UCSD-AML1 (cell line): ENCODE measurements at regions not wholly inside any gene's neighbourhood (a gene's known extent, or its start where the extent isn't known, plus 50 kb on each side); places are given as distances from the start of the nearest gene placed in this dataset.

Experiments
- DNase-seq: peaks from one replicate; lab custom pipeline; 2025; ENCODE audit not compliant: unreplicated experiment; lab: John Stamatoyannopoulos, UW

DNA sequence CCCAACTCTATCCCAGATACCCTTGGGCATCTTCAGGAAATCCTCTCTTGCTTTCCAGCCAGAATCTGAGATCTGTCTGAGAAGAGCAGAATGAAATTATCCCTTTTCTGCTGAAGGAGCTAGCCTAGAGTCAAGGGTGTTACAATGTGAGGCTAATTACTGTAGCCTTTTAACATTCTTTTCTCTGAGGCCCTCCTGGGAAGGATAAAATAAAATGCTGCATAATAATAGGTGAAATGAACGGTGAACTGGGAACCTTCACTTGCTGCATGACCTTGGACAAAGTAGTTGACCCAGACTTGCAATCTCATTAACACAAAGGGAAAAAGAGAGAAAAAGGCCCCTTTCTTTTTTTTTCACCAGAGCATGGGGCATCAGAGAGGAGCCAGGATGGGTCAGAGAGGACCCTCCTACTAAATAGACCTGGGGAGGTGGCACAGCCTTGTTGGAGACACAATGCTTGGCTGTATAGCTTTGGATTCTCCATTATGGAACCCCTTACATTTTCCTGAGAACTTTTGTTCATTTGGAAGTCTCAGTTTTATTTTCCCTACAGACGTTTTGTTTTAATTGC lies 137.0 kb upstream of the LIPC start:
- DNase-seq, result no peak

DNA sequence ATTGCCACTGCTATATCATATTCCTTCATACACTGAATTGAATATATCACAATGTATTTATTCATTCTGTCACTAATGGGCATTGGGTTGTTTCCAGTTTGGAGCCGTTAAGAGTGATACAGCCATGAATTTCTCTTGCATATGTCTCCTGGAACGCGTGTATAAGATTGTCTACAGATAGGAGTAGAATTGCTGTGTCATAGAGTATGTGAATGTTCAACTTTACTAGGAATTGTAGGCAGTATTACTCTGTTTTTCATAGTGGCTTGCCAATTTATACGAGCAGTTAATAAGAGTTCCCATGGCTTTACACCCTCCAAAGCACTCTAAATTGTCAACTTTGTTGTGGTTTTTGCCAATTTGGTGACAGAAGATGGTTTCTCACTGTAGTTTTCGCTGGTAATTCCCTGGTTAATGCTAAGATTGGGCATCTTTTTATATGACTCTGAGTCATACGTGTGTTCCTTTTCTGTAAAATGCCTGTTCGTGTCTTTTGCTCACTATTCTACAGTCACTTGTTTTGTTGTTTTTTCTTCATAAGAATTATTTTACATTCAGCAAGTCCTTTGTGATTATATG lies 136.1 kb upstream of the LIPC start:
- DNase-seq, result no peak

DNA sequence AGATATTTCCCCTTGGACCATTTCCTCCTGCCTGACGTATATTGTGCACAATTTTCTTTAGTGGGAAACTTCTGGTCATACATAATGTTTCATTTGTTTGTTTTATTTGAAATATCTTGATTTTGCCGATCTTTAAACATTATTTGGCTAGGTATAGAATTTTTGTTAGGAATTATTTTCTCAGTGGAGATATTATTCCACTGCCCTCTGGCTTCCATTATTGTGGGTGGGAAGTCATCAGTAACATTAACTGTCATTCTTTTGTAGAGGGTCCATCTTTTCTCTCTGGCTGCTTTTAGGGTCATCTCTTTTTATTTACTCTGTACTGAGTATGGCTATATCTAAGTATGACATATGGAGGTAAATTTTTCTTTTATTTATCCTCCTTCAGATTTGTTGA lies 135.5 kb upstream of the LIPC start:
- DNase-seq, result no peak

DNA sequence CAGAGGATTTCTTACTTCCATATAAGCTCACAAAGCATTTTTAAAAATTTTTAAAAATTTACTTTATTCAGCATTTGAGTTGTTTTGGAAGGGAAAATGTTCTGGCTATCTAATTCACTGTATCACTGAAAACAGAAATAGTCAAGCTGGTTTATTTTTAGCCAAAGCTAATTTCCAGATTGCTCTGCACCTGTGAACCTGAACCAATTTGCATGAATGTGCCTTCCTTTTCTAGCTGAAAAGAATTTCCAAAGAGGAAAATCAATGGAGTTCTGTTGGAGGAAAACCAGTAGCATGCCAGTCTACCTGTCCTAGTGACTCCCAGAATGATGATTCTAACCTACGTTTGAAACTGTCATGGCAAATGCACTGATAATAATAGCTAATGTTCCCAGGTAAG lies 134.2 kb upstream of the LIPC start:
- DNase-seq, result no peak

DNA sequence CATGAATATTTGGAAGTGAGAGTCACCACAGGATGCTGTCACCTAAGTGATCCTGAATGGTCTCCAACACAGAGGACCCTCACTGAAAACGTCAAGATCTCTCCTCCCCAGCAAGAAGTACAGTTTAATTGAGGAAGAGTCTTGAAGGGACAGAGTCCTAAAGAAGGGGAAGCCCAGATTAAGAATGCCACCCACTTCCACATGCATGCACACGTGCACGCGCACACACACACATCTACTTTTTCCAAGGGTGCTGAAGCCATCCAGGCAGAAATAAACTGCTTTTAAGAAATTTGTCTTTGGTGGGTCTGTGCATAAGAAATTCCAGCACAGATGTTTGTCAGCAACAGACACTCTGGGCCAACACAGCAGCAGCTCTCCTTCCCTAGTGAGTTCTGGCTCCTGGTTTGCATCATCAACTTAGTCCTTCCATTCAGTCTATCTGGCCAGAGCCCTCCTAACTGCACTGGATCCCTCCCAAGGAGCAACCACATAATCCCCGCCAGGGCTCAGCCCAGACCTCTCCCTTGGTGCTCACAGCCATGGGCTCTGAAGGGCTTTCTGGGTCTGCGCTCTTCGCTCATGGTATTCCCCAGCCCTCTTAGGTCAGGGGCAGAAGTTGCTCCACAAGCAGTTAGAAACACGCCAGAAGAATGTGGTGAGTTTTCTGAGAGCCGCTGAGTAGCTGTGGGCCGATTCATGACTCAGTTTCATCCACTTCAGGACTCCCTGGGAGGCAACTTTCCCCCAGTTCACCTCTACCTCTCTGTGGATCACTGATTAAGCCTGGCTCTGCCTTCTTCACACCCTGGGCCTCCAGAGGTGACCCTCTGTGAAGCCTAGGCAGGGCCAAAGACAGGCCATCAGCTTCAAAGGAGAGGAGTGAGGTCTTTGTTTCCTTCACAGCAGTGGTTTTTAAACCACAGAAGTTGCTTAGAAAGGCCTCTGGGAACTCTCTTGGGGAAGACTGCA lies 132.6 kb upstream of the LIPC start:
- DNase-seq, result no peak

DNA sequence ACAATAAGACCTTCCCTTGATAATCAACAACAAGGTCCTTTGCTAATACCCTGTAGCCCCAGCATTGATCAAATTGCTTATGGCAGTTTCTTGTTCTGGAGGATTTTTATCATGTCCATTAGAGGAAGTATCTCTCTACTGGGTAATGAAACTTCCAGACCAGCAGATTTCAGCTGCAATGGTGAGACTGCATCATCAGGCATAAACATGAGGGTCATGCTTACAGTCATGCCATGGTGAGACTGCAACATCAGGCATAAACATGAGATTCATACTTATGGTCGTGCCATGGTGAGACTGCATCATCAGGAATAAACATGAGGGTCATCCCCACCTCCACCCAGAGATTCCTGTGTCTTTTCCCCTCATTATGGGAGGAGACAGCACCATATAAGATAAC lies 129.0 kb upstream of the LIPC start:
- DNase-seq, result no peak

DNA sequence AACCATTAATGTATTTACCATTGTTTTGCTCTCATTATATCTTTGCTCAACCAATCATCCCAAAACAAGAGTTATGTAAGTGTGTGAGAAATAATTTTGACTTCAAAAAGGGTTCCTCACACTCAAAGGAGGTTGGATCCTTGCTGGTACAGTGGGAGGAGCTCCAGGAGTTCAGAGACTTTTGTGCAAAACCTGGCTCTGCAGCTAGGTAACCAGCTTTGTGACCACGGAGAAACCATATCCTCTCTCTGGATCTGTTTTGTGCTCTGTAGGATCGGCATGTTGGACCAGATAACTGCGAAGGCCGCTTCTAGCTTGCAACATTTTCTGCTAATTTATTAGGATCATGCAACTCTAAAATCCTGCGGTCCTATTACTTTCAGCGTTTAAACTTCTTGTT lies 128.6 kb upstream of the LIPC start:
- no peak for DNase-seq

DNA sequence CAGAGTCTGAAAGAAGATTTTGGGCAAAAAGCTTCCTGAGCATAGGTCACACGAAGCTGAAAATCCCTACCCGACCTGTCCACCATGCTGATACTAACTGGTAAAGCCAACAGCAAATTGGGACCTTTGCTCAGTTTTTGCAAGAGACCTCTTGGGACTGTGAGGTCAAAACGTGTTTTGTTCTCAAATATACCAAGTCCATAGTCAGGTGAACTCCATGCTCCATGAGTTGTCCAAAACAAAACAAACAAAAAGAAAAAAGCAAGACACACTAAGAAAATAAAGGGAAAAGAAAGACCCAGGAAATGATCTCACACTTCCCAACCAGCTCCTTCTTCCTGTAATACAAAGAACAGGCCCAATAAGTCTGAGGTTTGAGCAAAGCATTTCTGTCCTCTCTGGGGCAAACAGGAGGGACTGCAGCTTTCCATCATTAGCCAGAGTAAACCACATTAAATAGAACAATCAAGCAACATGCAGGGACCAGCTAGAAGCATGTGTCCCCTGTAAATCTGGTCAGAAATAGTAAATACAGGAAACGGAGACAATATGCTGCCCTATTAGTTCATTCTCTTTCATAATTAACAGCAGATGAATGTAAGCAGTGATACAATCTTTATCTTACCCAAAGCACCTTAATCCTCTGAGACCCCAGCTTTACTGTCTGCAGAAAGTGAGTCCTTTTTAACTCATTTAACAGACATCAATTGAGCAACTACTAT lies 125.0 kb upstream of the LIPC start:
- no peak for DNase-seq

DNA sequence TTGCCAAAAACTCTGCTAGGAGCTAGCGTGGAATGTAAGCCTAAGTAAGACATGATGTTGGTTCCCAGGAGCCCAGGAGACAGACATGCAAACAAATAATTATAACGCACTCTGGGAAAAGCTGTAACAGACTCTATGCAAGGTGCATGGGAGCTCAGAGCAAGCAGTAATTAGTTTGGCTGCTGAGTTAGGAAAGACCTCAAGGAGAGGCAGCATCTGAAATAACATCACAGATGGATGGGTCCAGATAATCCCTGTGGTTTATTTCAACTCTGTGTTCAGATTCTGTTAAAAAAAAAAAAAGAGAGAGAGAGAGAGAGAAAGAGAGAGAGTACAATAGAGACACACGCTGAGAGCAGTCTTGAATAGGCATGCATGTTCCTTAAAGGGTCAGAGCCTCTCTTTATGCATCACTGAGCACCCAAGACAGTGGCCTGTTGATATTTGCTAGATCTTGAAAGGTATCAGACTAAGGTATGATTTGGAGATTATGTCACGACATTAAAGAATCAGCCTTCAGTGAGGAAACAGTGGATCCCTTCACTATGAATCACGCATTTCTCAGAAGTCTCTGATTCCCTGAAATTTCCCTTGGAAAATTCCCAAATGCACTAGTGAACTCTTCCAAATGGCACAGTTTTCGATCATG lies 124.4 kb upstream of the LIPC start:
- no peak for DNase-seq

DNA sequence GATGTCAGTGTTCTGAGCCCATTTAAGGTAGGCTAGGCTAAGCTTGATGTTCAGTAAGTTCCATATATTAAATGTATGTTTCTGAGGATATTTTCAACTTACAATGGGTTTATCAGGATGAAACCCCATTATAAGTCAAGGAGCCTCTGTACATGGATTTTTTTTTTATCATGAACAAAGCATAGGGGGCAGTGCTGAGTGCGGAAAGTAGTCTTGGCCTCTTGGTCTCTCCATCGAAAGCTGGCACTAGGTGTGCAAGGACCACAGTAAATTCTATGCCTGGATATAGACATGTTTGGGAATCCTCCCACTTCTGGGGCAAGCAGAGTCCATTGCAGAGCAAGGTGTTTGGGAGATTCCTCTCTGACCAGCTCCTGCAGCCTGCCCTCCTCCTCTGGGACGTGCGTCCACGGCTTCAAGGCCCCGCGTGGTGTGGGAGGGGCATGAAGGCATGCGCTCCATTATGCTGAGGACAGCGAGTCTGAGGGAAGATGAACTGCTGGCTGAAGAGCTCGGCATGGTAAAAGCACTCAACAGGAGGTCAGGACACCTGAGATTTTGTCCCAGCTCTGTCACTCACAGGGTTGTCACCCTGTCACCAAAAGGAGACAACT lies 122.9 kb upstream of the LIPC start:
- DNase-seq, result no peak

DNA sequence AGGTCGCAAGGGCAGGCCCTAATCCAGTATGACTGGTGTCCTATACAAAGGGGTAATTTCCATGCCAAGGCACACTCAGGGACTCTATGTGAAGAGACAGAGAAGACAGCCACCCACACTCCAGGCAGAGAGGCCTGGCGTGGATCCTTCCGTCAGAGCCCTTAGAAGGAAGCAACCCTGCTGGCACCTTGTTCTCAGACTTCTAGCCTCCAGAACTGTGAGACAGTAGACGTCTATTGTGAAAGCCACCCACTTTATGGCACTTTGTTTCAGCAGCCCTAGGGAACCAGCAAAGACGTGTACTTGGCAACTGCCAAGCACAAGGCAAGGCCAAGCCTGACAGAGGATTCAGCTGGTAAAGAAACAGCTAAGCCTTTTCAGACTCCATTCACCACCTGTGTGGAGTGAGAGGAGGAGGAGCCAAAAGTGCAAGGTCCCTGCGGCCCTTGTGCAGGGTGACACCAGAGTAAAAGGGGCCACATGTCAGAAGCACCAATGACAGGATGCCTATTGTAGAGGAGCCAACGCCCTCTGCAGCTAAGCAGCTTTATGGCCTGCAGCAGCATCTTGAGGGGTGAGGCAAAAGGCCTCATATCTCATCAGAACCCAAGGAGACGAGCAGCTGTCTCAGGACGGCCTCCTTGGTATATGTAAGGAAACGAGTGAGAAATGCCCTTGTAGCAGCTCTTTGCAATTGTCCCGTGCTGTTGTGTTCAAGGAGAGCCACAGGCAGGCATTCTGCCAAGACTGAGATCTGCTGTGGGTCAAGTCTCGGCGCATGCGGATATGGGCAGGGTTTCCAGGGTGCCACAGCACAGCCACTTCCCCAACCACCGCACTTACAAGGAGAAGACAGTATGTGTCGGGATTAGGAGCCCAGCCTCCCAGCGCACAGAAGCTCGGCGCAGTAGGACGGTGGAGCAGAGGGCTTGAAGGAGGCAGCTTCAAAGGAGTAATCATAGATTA lies 121.5 kb upstream of the LIPC start:
- DNase-seq, result no peak

DNA sequence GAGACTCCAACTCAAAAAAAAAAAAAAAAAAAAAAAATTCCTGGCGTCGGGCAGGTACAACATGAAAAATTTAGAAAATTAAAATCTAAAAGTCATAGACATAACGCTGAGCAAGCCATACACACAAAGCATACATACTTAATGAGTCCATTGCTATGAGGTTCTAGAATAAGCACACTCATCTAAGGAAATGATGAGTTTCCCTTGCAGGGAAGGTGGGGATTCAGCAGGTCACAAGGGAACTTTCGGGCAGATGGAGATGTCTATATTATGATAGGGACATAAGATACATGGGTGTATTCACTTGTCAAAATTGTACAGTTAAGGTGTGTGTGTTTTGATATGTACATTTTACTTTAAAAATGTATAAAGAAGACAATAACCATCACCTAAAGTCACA lies 120.2 kb upstream of the LIPC start:
- DNase-seq, result no peak

DNA sequence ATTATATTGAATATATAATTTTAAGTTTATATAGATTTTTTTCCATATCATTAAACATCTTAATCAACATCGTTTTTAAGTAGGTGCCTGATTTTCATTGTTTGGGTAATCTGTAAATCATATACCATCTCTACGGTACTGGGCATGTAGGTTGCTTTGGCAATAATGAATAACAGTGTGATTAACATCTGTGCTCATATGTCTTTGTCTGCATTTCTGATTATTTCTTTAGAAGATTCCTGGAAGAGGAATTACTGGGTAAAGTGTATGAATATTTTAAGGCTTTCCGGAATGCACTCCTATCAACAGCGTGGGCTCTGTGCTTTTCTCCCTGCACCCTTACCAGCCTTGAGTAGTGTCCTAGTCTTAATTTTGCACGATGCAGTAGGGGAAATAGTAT lies 119.8 kb upstream of the LIPC start:
- no peak for DNase-seq

DNA sequence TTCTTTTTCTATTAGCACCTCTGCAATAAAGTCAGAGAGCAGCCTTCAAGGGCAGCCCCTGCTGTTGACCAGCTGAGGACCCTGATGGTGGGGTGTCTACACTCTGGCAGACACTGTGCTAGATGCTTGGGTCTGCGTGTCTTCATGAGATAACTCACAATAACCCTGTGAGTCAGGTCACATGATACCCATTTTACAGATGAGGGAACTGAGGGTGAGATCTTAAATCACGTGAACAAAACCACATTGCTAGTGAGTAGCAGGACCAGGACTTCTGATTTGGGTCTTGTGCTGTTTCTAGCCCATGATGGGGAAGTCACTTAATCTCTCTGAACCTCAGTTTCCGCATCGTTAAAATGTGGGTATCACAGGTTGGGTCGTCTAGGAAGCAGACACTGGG lies 118.5 kb upstream of the LIPC start:
- DNase-seq, result no peak

DNA sequence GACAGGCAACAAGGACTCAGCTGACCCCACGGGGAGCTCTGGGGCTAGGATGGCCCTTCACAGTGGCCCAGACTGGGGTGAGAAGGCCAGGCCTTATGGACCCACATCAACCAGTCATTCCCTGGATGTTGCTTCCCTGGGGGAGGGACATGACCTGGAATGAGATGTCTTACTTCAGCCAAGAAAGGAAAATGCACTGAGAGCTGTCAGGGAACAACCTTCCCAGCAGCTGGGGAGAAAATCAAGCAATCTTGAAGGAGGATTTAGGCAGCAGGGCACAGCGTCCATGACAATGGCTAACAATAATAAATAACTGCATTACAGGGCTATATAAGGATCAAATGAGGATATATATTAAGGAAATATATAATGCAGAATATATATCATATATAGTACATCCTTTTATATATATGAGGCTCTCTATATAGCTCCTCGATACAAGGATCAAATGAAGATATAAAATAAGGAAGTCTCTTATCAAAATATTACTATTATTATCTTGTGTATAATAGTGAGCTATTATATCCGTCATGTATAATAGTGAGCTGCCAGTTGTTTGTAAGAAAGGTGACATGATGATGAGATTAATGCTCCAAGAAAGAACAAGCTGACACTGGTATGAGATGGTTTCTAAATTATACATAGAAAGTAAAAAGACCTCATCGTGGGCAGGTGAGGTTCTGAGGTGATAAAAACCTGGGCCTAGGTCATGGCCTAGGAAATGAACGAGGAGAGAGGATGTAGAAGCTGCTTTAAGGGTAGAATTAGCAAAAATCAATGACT lies 117.8 kb upstream of the LIPC start:
- no peak for DNase-seq

DNA sequence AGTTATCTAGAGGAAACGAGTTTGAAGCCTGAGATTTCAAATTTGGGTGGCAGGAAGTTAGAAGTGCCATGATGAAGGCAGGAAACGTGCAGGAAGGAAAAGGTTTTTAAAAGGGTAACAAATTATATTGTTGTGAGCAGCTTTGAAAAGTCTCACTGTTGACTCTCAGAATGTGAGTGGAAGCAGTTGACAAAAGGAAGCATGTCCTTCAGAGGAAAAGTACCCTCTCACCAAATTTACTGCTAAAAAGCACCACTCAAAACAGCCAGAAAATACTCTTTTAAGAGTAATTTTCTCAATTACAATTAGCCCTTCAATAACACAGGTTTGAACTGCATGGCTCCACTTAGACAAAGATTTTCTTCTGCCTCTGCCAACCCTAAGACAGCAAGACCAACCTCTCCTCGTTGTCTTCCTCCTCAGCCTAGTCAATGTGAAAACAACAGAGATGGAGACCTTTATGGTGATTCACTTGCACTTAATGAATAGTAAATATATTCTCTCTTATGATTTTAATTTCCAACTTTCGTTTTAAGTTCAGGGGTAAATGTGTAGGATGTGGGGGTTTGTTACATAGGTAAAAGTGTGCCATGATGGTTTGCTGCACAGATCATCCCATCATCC lies 117.1 kb upstream of the LIPC start:
- DNase-seq, result no peak

DNA sequence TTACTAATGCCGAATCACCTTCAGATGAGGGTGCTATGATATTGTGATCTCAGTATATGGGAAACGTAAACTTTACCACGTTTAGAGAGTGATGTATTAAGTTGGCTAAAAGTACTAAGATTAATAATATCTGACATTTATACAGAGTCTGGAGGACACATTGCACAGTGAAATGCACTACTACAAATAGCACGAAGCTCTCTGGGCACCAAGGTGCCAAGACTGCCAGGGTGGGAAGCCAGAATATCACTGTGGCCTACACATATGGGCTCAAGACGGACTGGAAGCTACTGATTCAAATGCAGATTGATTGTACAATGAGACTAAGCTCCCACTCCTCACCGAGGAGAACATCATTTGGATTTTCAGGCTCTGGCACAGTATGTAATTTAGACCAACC lies 113.3 kb upstream of the LIPC start:
- no peak for DNase-seq

DNA sequence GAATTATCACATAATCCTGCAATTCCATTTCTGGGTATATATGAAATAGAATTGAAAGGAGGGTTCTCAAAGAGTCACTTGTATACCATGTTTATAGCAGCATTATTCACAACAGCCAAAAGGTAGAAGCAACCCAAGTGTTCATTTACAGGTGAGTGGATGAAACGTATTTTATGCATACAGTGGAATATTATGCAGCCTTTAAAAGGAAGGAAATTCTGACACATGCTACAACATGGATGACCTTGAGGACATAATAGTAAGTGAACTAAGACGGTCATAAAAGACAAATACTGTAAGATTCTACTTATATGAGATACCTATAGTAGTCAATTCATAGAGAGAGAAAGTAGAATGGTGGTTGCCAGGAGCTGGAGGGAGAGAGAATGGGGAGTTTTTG lies 110.8 kb upstream of the LIPC start:
- DNase-seq, result no peak
